Brain microvascular endothelial cell (primary cell): ENCODE measurements at regions not wholly inside any gene's neighbourhood (a gene's known extent, or its start where the extent isn't known, plus 50 kb on each side); places are given as distances from the start of the nearest gene placed in this dataset.

Experiments used
- DNase-seq: peaks from one replicate; pipeline ENCODE4 v3.0.0-alpha.2; 2020
- H3K27ac ChIP-seq: fragments of 250-450 bp; sonication (Bioruptor Pico); 2 replicates; pipeline ENCODE4 v1.5.1; 2020; ENCODE audit warnings: mild to moderate bottlenecking, moderate library complexity
- H3K27me3 ChIP-seq: fragments of 250-450 bp; sonication (Bioruptor Pico); replicated peaks from 2 replicates; pipeline ENCODE4 v1.5.1; 2020; ENCODE audit warnings: mild to moderate bottlenecking
- H3K36me3 ChIP-seq: fragments of 250-450 bp; sonication (Bioruptor Pico); replicated peaks from 2 replicates; pipeline ENCODE4 v1.5.1; 2020; ENCODE audit warnings: mild to moderate bottlenecking
- H3K4me3 ChIP-seq: 2 replicates; pipeline ENCODE4 v1.5.1; 2011; ENCODE audit warnings: low read depth, mild to moderate bottlenecking, control low read depth, low read length, moderate library complexity
- in situ Hi-C: cut with HindIII; loops from 2 replicates; pipeline ENCODE4 v1.10.0; 2017; ENCODE audit warnings: low sequenced_read_pairs, low pct_ligation_motif_present
- TF ChIP-seq, protein P1 (sequence below): IDR thresholded peaks from 2 replicates; pipeline ENCODE4 v1.5.1; 2011; ENCODE audit warnings: low read depth, mild to moderate bottlenecking, moderate library complexity, low read length, control low read depth, inconsistent platforms; ENCODE audit errors: missing control alignments

DNA sequence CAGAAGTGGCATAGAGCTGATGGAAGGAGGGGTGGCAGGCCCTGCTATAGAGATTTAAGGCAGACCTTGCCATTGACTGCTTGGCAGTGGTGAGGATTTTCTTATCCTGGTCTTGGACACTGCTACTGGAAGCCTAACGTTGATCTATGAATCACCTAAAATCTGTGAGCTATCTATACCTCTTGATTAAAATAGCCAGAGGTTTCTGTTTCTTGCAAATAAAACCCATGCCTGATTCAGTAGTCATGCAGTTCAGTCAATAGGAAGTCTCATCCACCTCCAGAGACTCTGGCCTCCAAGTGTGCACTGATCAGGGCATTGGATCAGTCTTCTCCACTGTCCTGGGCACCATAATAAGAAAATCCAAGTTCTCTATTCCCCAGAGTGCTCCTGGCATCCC is 286.5 kb downstream of the PTEN start:
- H3K27me3 ChIP-seq = no peaks in the 10 kb centered on the region
- TF ChIP-seq, protein P1, sequence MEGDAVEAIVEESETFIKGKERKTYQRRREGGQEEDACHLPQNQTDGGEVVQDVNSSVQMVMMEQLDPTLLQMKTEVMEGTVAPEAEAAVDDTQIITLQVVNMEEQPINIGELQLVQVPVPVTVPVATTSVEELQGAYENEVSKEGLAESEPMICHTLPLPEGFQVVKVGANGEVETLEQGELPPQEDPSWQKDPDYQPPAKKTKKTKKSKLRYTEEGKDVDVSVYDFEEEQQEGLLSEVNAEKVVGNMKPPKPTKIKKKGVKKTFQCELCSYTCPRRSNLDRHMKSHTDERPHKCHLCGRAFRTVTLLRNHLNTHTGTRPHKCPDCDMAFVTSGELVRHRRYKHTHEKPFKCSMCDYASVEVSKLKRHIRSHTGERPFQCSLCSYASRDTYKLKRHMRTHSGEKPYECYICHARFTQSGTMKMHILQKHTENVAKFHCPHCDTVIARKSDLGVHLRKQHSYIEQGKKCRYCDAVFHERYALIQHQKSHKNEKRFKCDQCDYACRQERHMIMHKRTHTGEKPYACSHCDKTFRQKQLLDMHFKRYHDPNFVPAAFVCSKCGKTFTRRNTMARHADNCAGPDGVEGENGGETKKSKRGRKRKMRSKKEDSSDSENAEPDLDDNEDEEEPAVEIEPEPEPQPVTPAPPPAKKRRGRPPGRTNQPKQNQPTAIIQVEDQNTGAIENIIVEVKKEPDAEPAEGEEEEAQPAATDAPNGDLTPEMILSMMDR = no peak
- H3K27ac ChIP-seq = peak overlapping the region; percentile 48
- no peak overlapping the region for H3K4me3 ChIP-seq
- no peaks in the 10 kb centered on the region for H3K36me3 ChIP-seq
- DNase-seq = peak; percentile 29
- in situ Hi-C loops = no loop called here

DNA sequence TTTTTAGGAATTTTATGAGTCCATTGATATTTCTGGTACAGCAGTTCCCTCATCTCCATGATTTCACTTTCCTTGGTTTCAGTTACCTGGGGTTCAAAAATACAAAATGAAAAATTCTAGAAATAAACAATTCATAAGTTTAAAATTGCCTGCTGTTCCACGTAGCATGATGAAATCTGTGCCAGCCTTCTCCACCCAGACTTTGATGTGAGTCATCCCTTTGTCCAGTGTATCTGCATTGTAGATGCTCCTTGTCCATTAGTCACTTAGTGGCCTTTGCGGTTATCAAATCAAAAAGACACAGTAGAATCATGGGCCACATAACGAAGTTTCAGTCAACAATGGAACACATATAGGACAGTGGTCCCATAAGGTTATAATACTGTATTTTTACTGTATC is 286.9 kb downstream of the PTEN start:
- TF ChIP-seq, protein P1 = no peak
- DNase-seq = peak; percentile 84
- in situ Hi-C loops = no loop called here
- no peaks in the 10 kb centered on the region for H3K36me3 ChIP-seq
- H3K27me3 ChIP-seq = no peaks in the 10 kb centered on the region
- no peak overlapping the region for H3K4me3 ChIP-seq
- H3K27ac ChIP-seq = peak overlapping the region; percentile 48

DNA sequence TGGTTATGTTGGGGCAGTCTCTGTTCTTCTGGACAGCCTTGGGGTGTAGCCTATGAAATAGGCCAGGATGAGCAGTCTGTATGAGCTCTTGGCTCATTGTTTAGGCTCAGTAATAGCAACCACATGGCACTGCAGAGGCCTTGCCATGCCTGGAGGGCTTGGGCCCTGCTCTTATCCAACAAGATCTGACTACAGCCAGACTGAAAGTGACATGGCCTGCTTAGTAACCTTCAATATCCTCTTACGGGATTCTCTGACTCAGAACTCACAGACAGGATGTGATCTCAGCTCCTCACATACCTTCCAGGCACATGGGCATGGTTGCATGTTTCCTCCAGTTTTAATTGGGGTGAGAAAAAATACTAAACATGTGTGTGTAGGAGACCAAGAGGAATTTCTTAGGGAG is 289.3 kb downstream of the PTEN start:
- DNase-seq = peak; percentile 90
- in situ Hi-C loops = no loop called here
- H3K4me3 ChIP-seq = no peak overlapping the region
- TF ChIP-seq, protein P1 = no peak
- H3K36me3 ChIP-seq = no peaks in the 10 kb centered on the region
- no peaks in the 10 kb centered on the region for H3K27me3 ChIP-seq
- H3K27ac ChIP-seq = peak overlapping the region; percentile 63

DNA sequence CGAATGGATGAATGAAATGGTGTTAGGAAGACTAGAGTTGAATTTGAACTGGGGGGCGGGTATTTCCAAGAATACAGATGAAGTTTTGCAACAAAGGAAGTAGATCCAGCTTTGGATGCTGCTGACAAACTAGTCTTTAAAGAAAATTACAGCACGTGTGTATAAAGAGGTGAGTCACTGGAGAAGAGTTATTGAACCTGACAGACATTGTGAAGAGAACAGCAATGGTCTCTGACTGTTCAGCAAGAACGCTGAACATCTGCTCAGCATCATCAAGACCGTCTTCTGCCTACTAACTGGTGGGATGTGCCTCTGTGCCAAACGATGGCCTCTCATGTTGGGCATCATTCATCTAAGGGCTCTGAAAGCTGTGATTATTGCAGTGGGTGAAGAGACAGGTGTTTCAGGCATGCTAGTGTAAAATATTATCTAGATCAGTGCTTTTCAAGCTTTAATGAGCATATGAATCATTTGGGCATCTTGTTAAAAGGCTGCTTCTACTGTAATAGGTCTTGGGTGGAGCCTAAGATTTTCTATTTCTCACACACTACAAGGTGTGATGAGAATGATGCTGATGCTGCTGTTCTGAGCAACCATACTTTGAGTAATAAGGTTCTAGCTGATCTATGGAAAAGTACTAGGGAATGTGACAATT is 291.3 kb downstream of the PTEN start:
- no peak for DNase-seq
- in situ Hi-C loops = no loop called here
- Histone ChIP-seq H3K27ac (no peak overlapping the region), H3K27me3 (no peaks in the 10 kb centered on the region), H3K36me3 (no peaks in the 10 kb centered on the region), H3K4me3 (no peak overlapping the region)
- TF ChIP-seq, protein P1 = no peak

DNA sequence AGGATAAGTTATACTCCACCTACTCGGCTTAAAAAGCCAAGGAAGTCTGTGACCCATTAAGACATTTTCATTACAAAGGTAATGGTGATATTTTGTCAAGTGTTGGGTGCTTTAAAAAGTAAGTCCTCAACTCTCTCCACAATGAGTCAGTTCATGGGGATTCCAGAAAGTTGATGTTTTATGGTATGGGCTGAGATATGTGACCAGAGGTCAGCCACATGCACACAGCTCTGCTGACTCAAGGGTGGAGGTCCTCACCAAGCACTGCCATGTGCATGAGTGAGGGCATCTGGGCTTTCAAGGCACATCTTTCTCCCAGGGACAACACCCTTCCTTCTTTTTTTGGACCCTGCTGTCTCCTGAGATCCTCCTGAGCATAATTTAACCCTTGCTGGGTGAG is 292.9 kb downstream of the PTEN start:
- in situ Hi-C loops = no loop called here
- no peaks in the 10 kb centered on the region for H3K27me3 ChIP-seq
- H3K4me3 ChIP-seq = no peak overlapping the region
- DNase-seq = peak; percentile 74
- TF ChIP-seq, protein P1 = no peak
- H3K36me3 ChIP-seq = no peaks in the 10 kb centered on the region
- peak overlapping the region; percentile 32 for H3K27ac ChIP-seq

DNA sequence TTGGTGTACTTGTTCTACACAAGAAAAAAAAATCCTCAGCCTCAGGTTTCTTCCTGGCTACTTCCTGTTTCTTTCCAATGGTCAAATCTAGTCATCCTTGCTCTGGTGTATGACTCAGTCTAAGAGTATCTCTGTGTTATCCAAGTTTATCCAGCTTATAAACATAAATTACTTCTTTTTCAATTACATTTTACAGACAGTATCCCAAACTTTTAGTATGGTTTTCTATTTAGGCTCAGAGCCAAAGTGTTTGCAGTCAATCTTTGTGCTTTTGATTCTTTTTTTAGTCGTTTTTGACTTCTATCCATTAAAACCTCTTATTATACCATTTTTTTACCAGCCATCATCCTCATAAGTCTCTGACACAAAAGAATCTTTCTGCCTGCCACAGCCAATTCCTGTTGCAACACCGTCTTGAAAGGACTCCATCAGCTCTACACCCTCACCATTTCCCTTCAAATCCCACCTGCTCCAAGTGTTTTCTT is 294.6 kb downstream of the PTEN start:
- no peaks in the 10 kb centered on the region for H3K36me3 ChIP-seq
- H3K4me3 ChIP-seq = no peak overlapping the region
- DNase-seq = peak; percentile 76
- H3K27ac ChIP-seq = peak overlapping the region; percentile 46
- in situ Hi-C loops = no loop called here
- TF ChIP-seq, protein P1 = no peak
- H3K27me3 ChIP-seq = no peaks in the 10 kb centered on the region
